ENCODE measurements at regions not wholly inside any gene's neighbourhood (a gene's known extent, or its start where the extent isn't known, plus 50 kb on each side); places are given as distances from the start of the nearest gene placed in this dataset.

GRCh38 chr4:17066972-17067371 lies 168.5 kb upstream of the LDB2 start:
- TF ChIP-seq CTCF (IDR thresholded peaks at IDR 0.05; ENCODE audit: insufficient read depth, low read length, missing control alignments): no peak
- POLR2A ChIA-PET: no interaction called here
- CTCF ChIA-PET: interaction anchor here (0.7 to 1.8 kb wide), 6 partner anchors 8 to 257 kb away, joined by 3 to 8 read pairs (median 3); no protein-coding TSS in a partner anchor
- peak; percentile 64 for DNase-seq (ENCODE audit: low read depth, low spot score)
- no peak overlapping the region; the same call in 1 of the 2 replicates for H3K4me3 ChIP-seq (ENCODE audit: low read depth, low read length)

GRCh38 chr4:17066236-17066635 lies 167.8 kb upstream of the LDB2 start:
- ChIA-PET CTCF (no interaction called here), POLR2A (interaction anchor here (1.3 kb wide), 1 partner anchor 76 kb away, joined by 3 read pairs; no protein-coding TSS in a partner anchor)
- H3K4me3 ChIP-seq (ENCODE audit: low read depth, low read length): no peak overlapping the region
- no peak for TF ChIP-seq CTCF (IDR thresholded peaks at IDR 0.05; ENCODE audit: insufficient read depth, low read length, missing control alignments)
- DNase-seq (ENCODE audit: low read depth, low spot score): no peak

- POLR2A ChIA-PET: interaction anchor here (1.3 kb wide), 1 partner anchor 77 kb away, joined by 3 read pairs; no protein-coding TSS in a partner anchor
- DNase-seq (ENCODE audit: low read depth, low spot score): peak; percentile 49
- CTCF ChIA-PET: no interaction called here
- no peak for TF ChIP-seq CTCF (IDR thresholded peaks at IDR 0.05; ENCODE audit: insufficient read depth, low read length, missing control alignments)
- no peak overlapping the region for H3K4me3 ChIP-seq (ENCODE audit: low read depth, low read length)
These were observed 167.4 kb upstream of the LDB2 start for GRCh38 chr4:17065821-17066220.

GRCh38 chr4:17064959-17065358 lies 166.5 kb upstream of the LDB2 start:
- no peak for TF ChIP-seq CTCF (IDR thresholded peaks at IDR 0.05; ENCODE audit: insufficient read depth, low read length, missing control alignments)
- CTCF ChIA-PET: interaction anchor here (0.9 to 1.0 kb wide), 2 partner anchors 259 to 300 kb away, joined by 3 read pairs; no protein-coding TSS in a partner anchor
- POLR2A ChIA-PET: no interaction called here
- H3K4me3 ChIP-seq (ENCODE audit: low read depth, low read length): no peak overlapping the region
- no peak for DNase-seq (ENCODE audit: low read depth, low spot score)

GRCh38 chr4:17063888-17064287 lies 165.4 kb upstream of the LDB2 start:
- POLR2A ChIA-PET: interaction anchor here (0.6 to 0.9 kb wide), 2 partner anchors 78 to 400 kb away, joined by 3 read pairs; no protein-coding TSS in a partner anchor
- CTCF ChIA-PET: interaction anchor here (1.0 kb wide), 1 partner anchor 260 kb away, joined by 3 read pairs; no protein-coding TSS in a partner anchor
- TF ChIP-seq CTCF (IDR thresholded peaks at IDR 0.05; ENCODE audit: insufficient read depth, low read length, missing control alignments): no peak
- DNase-seq (ENCODE audit: low read depth, low spot score): no peak
- H3K4me3 ChIP-seq (ENCODE audit: low read depth, low read length): no peak overlapping the region

GRCh38 chr4:17060230-17060629 lies 161.8 kb upstream of the LDB2 start:
- TF ChIP-seq CTCF (IDR thresholded peaks at IDR 0.05; ENCODE audit: insufficient read depth, low read length, missing control alignments): no peak
- no peak for DNase-seq (ENCODE audit: low read depth, low spot score)

More at GRCh38 chr4:17060230-17060629, 161.8 kb upstream of the LDB2 start:
- H3K4me3 ChIP-seq (ENCODE audit: low read depth, low read length): no peak overlapping the region
- POLR2A ChIA-PET: no interaction called here
- CTCF ChIA-PET: no interaction called here

Data from AG04449 (cell line).